OCI-LY1 (cell line): ENCODE measurements at regions not wholly inside any gene's neighbourhood (a gene's known extent, or its start where the extent isn't known, plus 50 kb on each side); places are given as distances from the start of the nearest gene placed in this dataset.
A peak's percentile ranks its signal among the peaks of the same experiment; 100 is the strongest.
"Not testable (repeated sequence)": the region's sequence is repeated elsewhere in the genome, so short reads cannot be mapped to it uniquely, and the experiment has no call there.

ENCODE experiments used
- H2AFZ ChIP-seq: fragments of 200-600 bp; sonication (generic), shearing (Covaris generic); 2 replicates; pipeline ENCODE4 v1.6.0; 2014; ENCODE audit warnings: antibody characterized with exemption, mild to moderate bottlenecking, low read length
- H3F3A ChIP-seq: fragments of 200-600 bp; sonication (generic), shearing (Covaris generic); 2 replicates; pipeline ENCODE4 v1.6.0; 2014; ENCODE audit warnings: mild to moderate bottlenecking, antibody characterized with exemption, low read length, moderate library complexity; ENCODE audit not compliant: insufficient read depth
- H3K27ac ChIP-seq: fragments of 200-600 bp; sonication (generic); 2 replicates; pipeline ENCODE4 v1.5.1; 2014; ENCODE audit warnings: low read length, mixed run types, mild to moderate bottlenecking, low read depth; ENCODE audit not compliant: poor library complexity, severe bottlenecking
- H3K27me3 ChIP-seq: fragments of 200-600 bp; sonication (generic); 2 replicates; pipeline ENCODE4 v1.6.0; 2014; ENCODE audit warnings: antibody characterized with exemption, mild to moderate bottlenecking, low read length, moderate library complexity; ENCODE audit not compliant: insufficient read depth
- H3K36me3 ChIP-seq: fragments of 200-600 bp; sonication (generic); 2 replicates; pipeline ENCODE4 v1.6.1; 2014; ENCODE audit warnings: mild to moderate bottlenecking, antibody characterized with exemption, low read length, moderate library complexity, mixed read lengths; ENCODE audit not compliant: insufficient read depth
- H3K4me1 ChIP-seq: fragments of 200-600 bp; sonication (generic); 2 replicates; pipeline ENCODE4 v1.5.1; 2014; ENCODE audit warnings: mild to moderate bottlenecking, low read length, moderate library complexity; ENCODE audit not compliant: insufficient read depth, severe bottlenecking
- H3K4me2 ChIP-seq: fragments of 200-600 bp; sonication (generic), shearing (Covaris generic); 2 replicates; pipeline ENCODE4 v1.6.1; 2014; ENCODE audit warnings: low read length
- H3K4me3 ChIP-seq: fragments of 200-600 bp; sonication (generic); 2 replicates; pipeline ENCODE4 v1.5.1; 2014; ENCODE audit warnings: low read length, low read depth, mild to moderate bottlenecking, mixed read lengths; ENCODE audit not compliant: poor library complexity, severe bottlenecking
- H3K79me2 ChIP-seq: fragments of 200-600 bp; shearing (Covaris generic); 2 replicates; pipeline ENCODE4 v1.6.1; 2016; ENCODE audit warnings: mixed run types, low read length, mixed read lengths; ENCODE audit not compliant: insufficient read depth
- H3K9ac ChIP-seq: fragments of 200-600 bp; sonication (generic), shearing (Covaris generic); 2 replicates; pipeline ENCODE4 v1.6.1; 2014; ENCODE audit warnings: mild to moderate bottlenecking, low read length, mixed read lengths
- H3K9me2 ChIP-seq: fragments of 200-600 bp; sonication (generic), shearing (Covaris generic); 2 replicates; pipeline ENCODE4 v1.6.1; 2014; ENCODE audit warnings: low read depth, mild to moderate bottlenecking, low read length, mixed read lengths
- H3K9me3 ChIP-seq: fragments of 200-600 bp; shearing (Covaris generic); 2 replicates; pipeline ENCODE4 v1.6.1; 2014; ENCODE audit warnings: low read length, mixed read lengths
- H4K20me1 ChIP-seq: fragments of 200-600 bp; sonication (generic), shearing (Covaris generic); 2 replicates; pipeline ENCODE4 v1.6.0; 2016; ENCODE audit warnings: mild to moderate bottlenecking, low read length; ENCODE audit not compliant: insufficient read depth
- EZH2 ChIP-seq: fragments of 200-600 bp; sonication (generic), shearing (Covaris generic); IDR thresholded peaks from 2 replicates; pipeline ENCODE4 v1.8.0; 2017; ENCODE audit warnings: borderline replicate concordance, mixed run types, mild to moderate bottlenecking, antibody characterized with exemption, low read length, moderate library complexity, mixed read lengths
- TF ChIP-seq, protein P1 (sequence below): fragments of 200-600 bp; sonication (generic), shearing (Covaris generic); IDR thresholded peaks from 2 replicates; pipeline ENCODE4 v1.5.1; 2017; ENCODE audit warnings: mild to moderate bottlenecking, antibody characterized with exemption, low read length, moderate library complexity, mixed read lengths

GRCh38 chr6:67935976-67936477 is 699.1 kb upstream of the ADGRB3 start:
- H3K9me3 ChIP-seq: no peaks in the 10 kb centered on the region
- H3K4me1 ChIP-seq: no peaks in the 10 kb centered on the region
- no peaks in the 10 kb centered on the region for H3K9me2 ChIP-seq
- no peak overlapping the region for H3K9ac ChIP-seq
- no peak overlapping the region for H3K27ac ChIP-seq
- no peaks in the 10 kb centered on the region for H3K27me3 ChIP-seq
- H3K4me2 ChIP-seq: no peak overlapping the region
- no peaks in the 10 kb centered on the region for H3F3A ChIP-seq
- no peaks in the 10 kb centered on the region for H3K79me2 ChIP-seq
- no peaks in the 10 kb centered on the region for H3K36me3 ChIP-seq
- TF ChIP-seq, protein P1, sequence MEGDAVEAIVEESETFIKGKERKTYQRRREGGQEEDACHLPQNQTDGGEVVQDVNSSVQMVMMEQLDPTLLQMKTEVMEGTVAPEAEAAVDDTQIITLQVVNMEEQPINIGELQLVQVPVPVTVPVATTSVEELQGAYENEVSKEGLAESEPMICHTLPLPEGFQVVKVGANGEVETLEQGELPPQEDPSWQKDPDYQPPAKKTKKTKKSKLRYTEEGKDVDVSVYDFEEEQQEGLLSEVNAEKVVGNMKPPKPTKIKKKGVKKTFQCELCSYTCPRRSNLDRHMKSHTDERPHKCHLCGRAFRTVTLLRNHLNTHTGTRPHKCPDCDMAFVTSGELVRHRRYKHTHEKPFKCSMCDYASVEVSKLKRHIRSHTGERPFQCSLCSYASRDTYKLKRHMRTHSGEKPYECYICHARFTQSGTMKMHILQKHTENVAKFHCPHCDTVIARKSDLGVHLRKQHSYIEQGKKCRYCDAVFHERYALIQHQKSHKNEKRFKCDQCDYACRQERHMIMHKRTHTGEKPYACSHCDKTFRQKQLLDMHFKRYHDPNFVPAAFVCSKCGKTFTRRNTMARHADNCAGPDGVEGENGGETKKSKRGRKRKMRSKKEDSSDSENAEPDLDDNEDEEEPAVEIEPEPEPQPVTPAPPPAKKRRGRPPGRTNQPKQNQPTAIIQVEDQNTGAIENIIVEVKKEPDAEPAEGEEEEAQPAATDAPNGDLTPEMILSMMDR: no peak
- TF ChIP-seq EZH2: no peak
- H4K20me1 ChIP-seq: no peaks in the 10 kb centered on the region
- no peak overlapping the region for H2AFZ ChIP-seq
- no peak overlapping the region for H3K4me3 ChIP-seq

DNA sequence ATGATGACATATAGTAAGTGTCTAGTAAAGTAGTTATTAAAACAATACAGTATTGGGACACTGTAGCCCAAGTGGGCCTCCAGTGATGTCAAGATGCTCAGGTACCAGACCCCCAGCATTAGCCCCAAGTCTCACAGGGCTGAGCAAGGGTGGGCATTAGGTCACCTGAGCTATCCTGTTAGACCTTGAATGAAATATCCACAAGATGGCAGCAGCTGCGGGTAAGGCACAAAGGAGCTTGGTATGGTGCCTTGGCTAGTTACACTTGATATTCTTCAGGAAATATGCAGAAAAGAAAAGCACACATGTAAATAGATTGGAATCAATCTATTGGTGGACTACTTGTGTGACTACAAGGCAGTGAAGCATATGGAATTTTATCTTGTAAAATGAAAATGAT is 701.8 kb upstream of the ADGRB3 start:
- Histone ChIP-seq H3K27me3 (no peaks in the 10 kb centered on the region), H3K9me2 (no peaks in the 10 kb centered on the region), H3K27ac (no peak overlapping the region), H3F3A (no peaks in the 10 kb centered on the region), H3K36me3 (no peaks in the 10 kb centered on the region), H2AFZ (no peak overlapping the region), H4K20me1 (no peaks in the 10 kb centered on the region), H3K4me2 (no peak overlapping the region), H3K9ac (no peak overlapping the region), H3K4me1 (no peaks in the 10 kb centered on the region), H3K79me2 (no peaks in the 10 kb centered on the region), H3K4me3 (no peak overlapping the region), H3K9me3 (no peaks in the 10 kb centered on the region)
- no peak for TF ChIP-seq EZH2
- TF ChIP-seq, protein P1: peak; percentile 62

DNA sequence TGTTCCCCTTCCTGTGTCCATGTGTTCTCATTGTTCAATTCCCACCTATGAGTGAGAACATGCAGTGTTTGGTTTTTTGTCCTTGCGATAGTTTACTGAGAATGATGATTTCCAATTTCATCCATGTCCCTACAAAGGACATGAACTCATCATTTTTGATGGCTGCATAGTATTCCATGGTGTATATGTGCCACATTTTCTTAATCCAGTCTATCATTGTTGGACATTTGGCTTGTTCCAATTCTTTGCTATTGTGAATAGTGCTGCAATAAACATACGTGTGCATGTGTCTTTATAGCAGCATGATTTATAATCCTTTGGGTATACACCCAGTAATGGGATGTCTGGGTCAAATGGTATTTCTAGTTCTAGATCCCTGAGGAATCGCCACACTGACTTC is 712.5 kb upstream of the ADGRB3 start:
- not testable (repeated sequence) for H4K20me1 ChIP-seq

GRCh38 chr6:67920040-67920439 is 715.0 kb upstream of the ADGRB3 start:
- H3K9ac ChIP-seq, H3K27me3 ChIP-seq, H3K9me3 ChIP-seq, H3K4me2 ChIP-seq, H2AFZ ChIP-seq, H3K4me1 ChIP-seq, H3K36me3 ChIP-seq, H4K20me1 ChIP-seq, H3F3A ChIP-seq, H3K79me2 ChIP-seq, H3K9me2 ChIP-seq, H3K4me3 ChIP-seq, H3K27ac ChIP-seq: not testable (repeated sequence)

More for the DNA sequence above, 712.5 kb upstream of the ADGRB3 start:
- not testable (repeated sequence) for H3K36me3 ChIP-seq, H2AFZ ChIP-seq, H3K9me3 ChIP-seq, H3K9me2 ChIP-seq, H3K27ac ChIP-seq, H3K4me3 ChIP-seq, H3K9ac ChIP-seq, H3K79me2 ChIP-seq, H3F3A ChIP-seq, H3K27me3 ChIP-seq, H3K4me1 ChIP-seq, H3K4me2 ChIP-seq
